Epithelial cell of esophagus (primary cell): ENCODE measurements at regions not wholly inside any gene's neighbourhood (a gene's known extent, or its start where the extent isn't known, plus 50 kb on each side); places are given as distances from the start of the nearest gene placed in this dataset.

ENCODE experiments used
- DNase-seq: peaks from one replicate; pipeline ENCODE4 v3.0.0; 2010; ENCODE audit warnings: low read depth
- H3K4me3 ChIP-seq: 2 replicates; pipeline ENCODE4 v1.5.1; 2011; ENCODE audit warnings: mild to moderate bottlenecking, low read length, control low read depth
- CTCF ChIP-seq: IDR thresholded peaks from 2 replicates; pipeline ENCODE4 v1.5.1; 2011; ENCODE audit warnings: low read depth, mild to moderate bottlenecking, low read length, control low read depth, inconsistent platforms; ENCODE audit not compliant: insufficient read depth; ENCODE audit errors: missing control alignments

- peak; percentile 52 for DNase-seq
- no peak for TF ChIP-seq CTCF
- no peak overlapping the region for H3K4me3 ChIP-seq
Measured at GRCh38 chr5:63127054-63127453, 548.4 kb downstream of the LRRC70 start.

DNA sequence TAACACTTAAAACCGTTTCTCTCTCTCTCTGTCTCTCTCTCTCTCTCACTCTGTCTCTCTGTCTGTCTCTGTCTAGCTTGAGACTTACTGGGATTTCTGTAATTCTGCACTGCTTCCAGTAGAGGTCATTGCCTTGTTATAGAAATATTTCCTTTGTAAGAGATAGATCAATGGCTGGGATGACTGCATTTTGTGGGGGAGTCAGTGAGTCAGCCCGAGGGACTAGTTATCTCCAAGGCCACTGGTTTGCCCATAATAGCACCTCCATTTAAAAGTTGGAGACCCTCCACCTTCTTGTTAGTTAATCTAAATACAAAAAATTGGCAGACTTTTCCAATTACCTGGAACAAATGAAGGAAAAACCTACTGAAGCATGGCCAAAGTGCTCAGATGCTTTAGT is 547.2 kb downstream of the LRRC70 start:
- DNase-seq = peak; percentile 64
- H3K4me3 ChIP-seq = no peak overlapping the region
- TF ChIP-seq CTCF = peak; percentile 64

DNA sequence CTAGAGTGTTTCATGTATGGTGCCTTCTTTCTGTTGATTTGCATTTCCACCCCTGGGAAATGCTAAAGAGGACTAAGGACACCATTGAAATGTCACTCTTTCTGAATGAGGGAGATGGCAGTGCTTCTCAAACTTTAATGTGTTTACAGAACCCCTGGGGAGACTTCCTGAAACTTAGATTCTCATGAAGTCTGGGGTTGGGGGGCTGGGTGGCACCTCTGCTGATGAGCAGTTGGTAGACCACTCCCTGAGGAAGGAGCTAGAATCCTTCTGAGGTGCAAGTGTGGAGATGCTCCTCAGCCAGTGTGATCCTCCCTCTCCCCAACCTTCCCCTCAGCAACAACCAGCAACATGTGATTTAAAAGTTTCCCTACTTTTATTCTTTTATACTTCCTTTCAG is 546.8 kb downstream of the LRRC70 start:
- no peak overlapping the region for H3K4me3 ChIP-seq
- no peak for DNase-seq
- TF ChIP-seq CTCF = no peak

DNA sequence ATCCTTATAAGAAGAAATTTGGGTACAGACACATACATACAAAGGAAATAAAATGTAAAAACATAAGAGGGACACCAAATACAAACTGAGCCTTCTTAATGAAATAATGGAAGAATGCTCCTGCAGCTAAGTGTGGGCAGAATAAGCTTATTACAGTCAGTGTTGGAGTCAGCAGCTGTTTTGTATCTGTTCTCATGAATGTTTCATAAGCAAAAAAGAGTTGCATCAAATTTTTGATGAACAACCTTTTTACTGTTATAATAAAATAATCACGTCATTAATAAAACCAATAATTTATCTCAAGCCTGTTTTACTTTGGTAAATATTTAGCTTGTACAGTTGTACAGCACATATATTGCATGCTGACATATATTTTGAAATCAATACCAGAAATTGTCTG is 545.6 kb downstream of the LRRC70 start:
- DNase-seq = no peak
- TF ChIP-seq CTCF = no peak
- H3K4me3 ChIP-seq = no peak overlapping the region

GRCh38 chr5:63121471-63121870 is 542.9 kb downstream of the LRRC70 start:
- TF ChIP-seq CTCF = no peak
- H3K4me3 ChIP-seq = no peak overlapping the region
- DNase-seq = no peak

DNA sequence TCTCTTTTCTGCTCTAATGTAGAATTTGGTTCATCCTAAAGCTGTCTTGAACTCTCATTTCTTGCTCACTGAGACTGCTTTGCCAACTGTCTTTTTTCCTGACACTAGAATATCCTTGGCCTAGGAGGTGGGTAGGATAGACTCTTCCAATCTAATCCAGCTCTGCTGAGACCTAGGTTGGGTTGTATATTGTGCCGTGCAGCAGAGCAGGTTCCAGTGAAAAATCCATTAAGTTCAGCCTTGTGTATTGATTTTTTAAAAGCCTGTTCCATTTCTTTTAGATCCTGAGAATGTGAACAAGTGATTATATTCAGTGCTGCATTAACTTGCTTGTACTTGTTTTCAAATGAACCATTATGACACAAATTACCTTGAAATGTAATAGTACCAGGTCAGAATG is 539.6 kb downstream of the LRRC70 start:
- H3K4me3 ChIP-seq = no peak overlapping the region
- no peak for TF ChIP-seq CTCF
- no peak for DNase-seq

GRCh38 chr5:63111891-63112290 is 533.3 kb downstream of the LRRC70 start:
- no peak overlapping the region for H3K4me3 ChIP-seq
- TF ChIP-seq CTCF = no peak
- no peak for DNase-seq
